Ascending aorta (tissue), 2 donors: ENCODE measurements at regions not wholly inside any gene's neighbourhood (a gene's known extent, or its start where the extent isn't known, plus 50 kb on each side); places are given as distances from the start of the nearest gene placed in this dataset.

Experiments used
- DNase-seq, 2 donors: peaks; one replicate each; pipeline ENCODE4 v3.0.0-alpha.2; 2019; ENCODE audit warnings: low spot score in 2 of 2
- H3K27ac ChIP-seq, 2 donors: fragments of 200-600 bp; sonication (generic); one replicate each; pipeline ENCODE4 v1.5.1; 2016 to 2017; ENCODE audit warnings: mild to moderate bottlenecking in 1 of 2
- H3K27me3 ChIP-seq: fragments of 200-600 bp; sonication (generic); one replicate; pipeline ENCODE4 v1.5.1; 2017
- H3K36me3 ChIP-seq, 2 donors: fragments of 200-600 bp; sonication (generic); one replicate each; pipeline ENCODE4 v1.5.1; 2016
- H3K4me1 ChIP-seq, 2 donors: fragments of 200-600 bp; sonication (generic); one replicate each; pipeline ENCODE4 v1.5.1; 2016 to 2017; ENCODE audit warnings: mild to moderate bottlenecking in 1 of 2
- H3K4me3 ChIP-seq, 2 donors: fragments of 200-600 bp; sonication (generic); one replicate each; pipeline ENCODE4 v1.5.1; 2016 to 2017; ENCODE audit warnings: mild to moderate bottlenecking in 1 of 2
- H3K9me3 ChIP-seq, 2 donors: fragments of 200-600 bp; sonication (generic); one replicate each; pipeline ENCODE4 v1.5.1; 2016
- CTCF ChIP-seq, 3 experiments: fragments of 200-600 bp in 2 of 3; fragments of 450-650 bp in 1 of 3; sonication (generic) in 2 of 3; IDR thresholded peaks; one replicate each; pipeline ENCODE4 v1.5.1; 2016 to 2019; ENCODE audit warnings: antibody characterized with exemption in 3 of 3, mild to moderate bottlenecking in 1 of 3, moderate library complexity in 1 of 3
- intact Hi-C: fragments of 100-400 bp; cut with DNase I; formaldehyde crosslinking; loops from one replicate; pipeline ENCODE4 v1.15.1; 2023

DNA sequence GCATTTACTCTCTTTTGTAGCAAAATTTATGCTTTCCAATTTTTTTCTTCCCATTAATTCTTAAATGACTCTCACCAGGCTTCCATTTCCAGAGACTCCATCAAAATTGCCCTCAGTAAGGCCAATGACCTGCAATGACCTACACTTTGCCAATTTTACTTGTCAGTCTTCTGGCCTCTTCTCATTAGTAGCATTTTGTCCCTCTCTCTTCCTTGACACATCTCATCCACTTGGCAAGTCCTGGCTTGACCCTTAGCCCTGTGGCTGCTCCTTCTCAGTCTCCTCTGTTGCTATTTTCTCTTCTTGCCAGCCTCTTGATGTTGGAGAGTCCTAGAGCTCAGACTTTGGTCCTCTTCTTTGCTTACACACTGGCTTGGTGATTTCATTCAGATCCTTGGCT is 166.1 kb upstream of the MTPN start:
- no peak for DNase-seq
- Histone ChIP-seq H3K27me3 (no peaks in the 10 kb centered on the region), H3K36me3 (no peaks in the 10 kb centered on the region), H3K27ac (no peak overlapping the region), H3K9me3 (no peaks in the 10 kb centered on the region), H3K4me3 (no peak overlapping the region), H3K4me1 (no peaks in the 10 kb centered on the region)
- intact Hi-C loops, result no loop called here
- no peak for TF ChIP-seq CTCF (IDR thresholded peaks at IDR 0.05)

- Histone ChIP-seq H3K36me3 (no peaks in the 10 kb centered on the region), H3K27me3 (no peaks in the 10 kb centered on the region), H3K4me3 (no peak overlapping the region), H3K4me1 (no peaks in the 10 kb centered on the region), H3K9me3 (no peaks in the 10 kb centered on the region), H3K27ac (no peak overlapping the region)
- intact Hi-C loops, result no loop called here
- no peak for TF ChIP-seq CTCF (IDR thresholded peaks at IDR 0.05)
- DNase-seq, result no peak
Measured at GRCh38 chr7:136142583-136142982, 165.4 kb upstream of the MTPN start.

- no peaks in the 10 kb centered on the region for H3K4me1 ChIP-seq
- no peaks in the 10 kb centered on the region for H3K9me3 ChIP-seq
- H3K36me3 ChIP-seq, result no peaks in the 10 kb centered on the region
- H3K27ac ChIP-seq, result no peak overlapping the region
- intact Hi-C loops, result no loop called here
- no peak for DNase-seq
- H3K4me3 ChIP-seq, result no peak overlapping the region
- no peaks in the 10 kb centered on the region for H3K27me3 ChIP-seq
- no peak for TF ChIP-seq CTCF (IDR thresholded peaks at IDR 0.05)
Measured at GRCh38 chr7:136140469-136140868, 163.3 kb upstream of the MTPN start.

- Histone ChIP-seq H3K4me1 (no peaks in the 10 kb centered on the region), H3K9me3 (no peaks in the 10 kb centered on the region), H3K27ac (no peak overlapping the region), H3K4me3 (no peak overlapping the region), H3K27me3 (no peaks in the 10 kb centered on the region), H3K36me3 (no peaks in the 10 kb centered on the region)
- intact Hi-C loops, result no loop called here
- no peak for DNase-seq
- TF ChIP-seq CTCF (IDR thresholded peaks at IDR 0.05), result no peak
Measured at GRCh38 chr7:136139417-136139816, 162.3 kb upstream of the MTPN start.

- no peak for TF ChIP-seq CTCF (IDR thresholded peaks at IDR 0.05)
- no peaks in the 10 kb centered on the region for H3K9me3 ChIP-seq
- no peaks in the 10 kb centered on the region for H3K4me1 ChIP-seq
- H3K27ac ChIP-seq, result no peak overlapping the region
- H3K4me3 ChIP-seq, result no peak overlapping the region
- intact Hi-C loops, result no loop called here
- no peak for DNase-seq
- H3K36me3 ChIP-seq, result no peaks in the 10 kb centered on the region
- H3K27me3 ChIP-seq, result no peaks in the 10 kb centered on the region
Measured at GRCh38 chr7:136138991-136139390, 161.8 kb upstream of the MTPN start.

DNA sequence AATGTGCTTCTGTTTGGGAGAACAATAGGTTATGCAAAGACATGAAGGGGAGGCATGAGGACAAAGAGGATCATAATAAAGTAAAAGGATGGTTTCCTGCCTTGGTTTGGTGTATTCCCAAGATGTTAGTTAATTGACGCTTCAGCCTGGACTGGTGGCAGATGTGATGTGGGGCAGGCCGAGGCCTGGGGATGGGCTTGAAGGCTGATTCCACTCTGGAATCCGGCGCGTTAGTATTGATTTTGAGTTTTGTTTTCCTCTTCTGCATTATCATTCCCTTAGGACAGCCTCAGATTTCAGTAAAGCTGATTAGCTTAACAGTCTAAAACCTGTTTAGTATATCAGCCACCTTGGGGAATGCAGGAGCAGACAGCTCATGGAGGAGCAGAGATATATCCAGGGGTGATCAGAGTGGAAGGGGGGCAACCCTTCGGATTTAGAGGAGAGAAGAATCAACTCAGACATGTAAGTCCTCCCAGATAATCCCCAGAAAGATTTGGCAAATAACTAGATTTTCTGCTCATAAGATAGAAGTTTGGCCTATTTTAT is 159.8 kb upstream of the MTPN start:
- H3K27ac ChIP-seq, result no peak overlapping the region
- TF ChIP-seq CTCF (IDR thresholded peaks at IDR 0.05), result no peak
- H3K27me3 ChIP-seq, result no peaks in the 10 kb centered on the region
- intact Hi-C loops, result no loop called here
- no peak overlapping the region for H3K4me3 ChIP-seq
- H3K9me3 ChIP-seq, result no peaks in the 10 kb centered on the region
- no peaks in the 10 kb centered on the region for H3K4me1 ChIP-seq
- H3K36me3 ChIP-seq, result no peaks in the 10 kb centered on the region
- no peak for DNase-seq
